H9 (cell line): ENCODE measurements at regions not wholly inside any gene's neighbourhood (a gene's known extent, or its start where the extent isn't known, plus 50 kb on each side); places are given as distances from the start of the nearest gene placed in this dataset.

Source experiments
- DNase-seq: peaks from one replicate; pipeline ENCODE4 v3.0.0-alpha.2; 2017
- H2AFZ ChIP-seq: one replicate; pipeline ENCODE4 v1.6.1; 2013; ENCODE audit warnings: mild to moderate bottlenecking, low read length, control low read depth, moderate library complexity
- H2AK5ac ChIP-seq: 2 replicates; pipeline ENCODE4 v1.6.1; 2013; ENCODE audit warnings: low read length, control low read depth, mixed read lengths; ENCODE audit not compliant: insufficient read length
- H2BK120ac ChIP-seq: one replicate; pipeline ENCODE4 v1.6.1; 2013; ENCODE audit warnings: low read depth, mild to moderate bottlenecking, low read length, control low read depth, inconsistent platforms; ENCODE audit not compliant: poor library complexity, severe bottlenecking
- H2BK12ac ChIP-seq: 2 replicates; pipeline ENCODE4 v1.6.1; 2013; ENCODE audit warnings: low read length, control low read depth, mixed read lengths, low read depth; ENCODE audit not compliant: insufficient read length
- H2BK15ac ChIP-seq: 2 replicates; pipeline ENCODE4 v1.6.1; 2013; ENCODE audit warnings: low read depth, low read length, control low read depth
- H2BK20ac ChIP-seq: one replicate; pipeline ENCODE4 v1.6.1; 2013; ENCODE audit warnings: low read depth, mild to moderate bottlenecking, low read length, control low read depth, inconsistent platforms; ENCODE audit not compliant: poor library complexity, severe bottlenecking
- H2BK5ac ChIP-seq: 2 replicates; pipeline ENCODE4 v1.6.1; 2013; ENCODE audit warnings: low read length, control low read depth, mixed read lengths; ENCODE audit not compliant: insufficient read length
- H3K14ac ChIP-seq: 2 replicates; pipeline ENCODE4 v1.6.1; 2013; ENCODE audit warnings: low read length, control low read depth; ENCODE audit not compliant: insufficient read depth
- H3K18ac ChIP-seq: 2 replicates; pipeline ENCODE4 v1.6.1; 2013; ENCODE audit warnings: low read depth, mild to moderate bottlenecking, mixed read lengths, low read length, control low read depth; ENCODE audit not compliant: insufficient read length
- H3K23ac ChIP-seq: 2 replicates; pipeline ENCODE4 v1.6.1; 2013; ENCODE audit warnings: low read length, control low read depth, mixed read lengths, low read depth; ENCODE audit not compliant: insufficient read length
- H3K23me2 ChIP-seq: 2 replicates; pipeline ENCODE4 v1.6.1; 2013; ENCODE audit warnings: low read depth, mild to moderate bottlenecking, mixed read lengths, low read length, control low read depth; ENCODE audit not compliant: insufficient read length, poor library complexity, severe bottlenecking
- H3K27ac ChIP-seq: 2 replicates; pipeline ENCODE4 v1.5.1; 2013; ENCODE audit warnings: low read length, control low read depth, mixed read lengths, low read depth; ENCODE audit not compliant: insufficient read length
- H3K27me3 ChIP-seq: 2 replicates; pipeline ENCODE4 v1.6.1; 2013; ENCODE audit warnings: low read length, control low read depth, inconsistent platforms; ENCODE audit not compliant: insufficient read depth
- H3K4ac ChIP-seq: 2 replicates; pipeline ENCODE4 v1.6.1; 2013; ENCODE audit warnings: low read depth, mild to moderate bottlenecking, control low read depth, inconsistent platforms, low read length, moderate library complexity
- H3K4me1 ChIP-seq: 2 replicates; pipeline ENCODE4 v1.6.1; 2013; ENCODE audit warnings: low read length, control low read depth, inconsistent platforms; ENCODE audit not compliant: insufficient read depth
- H3K4me2 ChIP-seq: 2 replicates; pipeline ENCODE4 v1.6.1; 2013; ENCODE audit warnings: low read length, control low read depth, mixed read lengths; ENCODE audit not compliant: insufficient read length, insufficient read depth
- H3K56ac ChIP-seq: 2 replicates; pipeline ENCODE4 v1.6.1; 2013; ENCODE audit warnings: low read depth, mild to moderate bottlenecking, mixed read lengths, low read length, control low read depth; ENCODE audit not compliant: insufficient read length
- H3K79me1 ChIP-seq: 2 replicates; pipeline ENCODE4 v1.6.1; 2013; ENCODE audit warnings: low read depth, mild to moderate bottlenecking, moderate library complexity, low read length, control low read depth, inconsistent platforms; ENCODE audit not compliant: insufficient read depth, poor library complexity, severe bottlenecking
- H3K79me2 ChIP-seq: 2 replicates; pipeline ENCODE4 v1.6.1; 2013; ENCODE audit warnings: low read length, control low read depth, inconsistent platforms; ENCODE audit not compliant: insufficient read depth
- H3K9ac ChIP-seq: 2 replicates; pipeline ENCODE4 v1.6.1; 2013; ENCODE audit warnings: low read length, control low read depth, mixed read lengths; ENCODE audit not compliant: insufficient read length; ENCODE audit errors: extremely low read depth
- H3K9me3 ChIP-seq: one replicate; pipeline ENCODE4 v1.6.1; 2013; ENCODE audit warnings: low read depth, low read length, inconsistent platforms; ENCODE audit not compliant: control insufficient read depth
- H3T11ph ChIP-seq: one replicate; pipeline ENCODE4 v1.6.1; 2013; ENCODE audit warnings: mild to moderate bottlenecking, low read length, control low read depth, inconsistent platforms
- H4K20me1 ChIP-seq: one replicate; pipeline ENCODE4 v1.6.1; 2013; ENCODE audit not compliant: control insufficient read depth, insufficient read length, insufficient read depth
- H4K5ac ChIP-seq: 2 replicates; pipeline ENCODE4 v1.6.1; 2013; ENCODE audit warnings: low read depth, mild to moderate bottlenecking, mixed read lengths, low read length, control low read depth; ENCODE audit not compliant: insufficient read length
- H4K8ac ChIP-seq: replicated peaks from 2 replicates; pipeline ENCODE4 v1.6.1; 2013; ENCODE audit warnings: low read length, control low read depth, mixed read lengths, low read depth; ENCODE audit not compliant: insufficient read length
- H4K91ac ChIP-seq: 2 replicates; pipeline ENCODE4 v1.6.1; 2013; ENCODE audit warnings: low read depth, mild to moderate bottlenecking, moderate library complexity, mixed read lengths, low read length, control low read depth; ENCODE audit not compliant: insufficient read length
- H3K27ac Mint-ChIP-seq, 3 experiments: 2 replicates in 2 of 3; 3 replicates in 1 of 3; pipeline ENCODE4 v1.8.0; 2020 to 2021; ENCODE audit warnings: mixed read lengths in 3 of 3, mild to moderate bottlenecking in 1 of 3, moderate library complexity in 1 of 3
- H3K27me3 Mint-ChIP-seq: 2 replicates; pipeline ENCODE4 v1.8.0; 2021; ENCODE audit warnings: low read depth, mild to moderate bottlenecking, moderate library complexity, mixed read lengths
- H3K36me3 Mint-ChIP-seq, 3 experiments: 2 replicates in 2 of 3; 3 replicates in 1 of 3; pipeline ENCODE4 v1.8.0; 2020 to 2021; ENCODE audit warnings: low read depth in 3 of 3, mixed read lengths in 3 of 3; ENCODE audit not compliant: insufficient read depth in 1 of 3
- H3K4me1 Mint-ChIP-seq, 2 experiments: 2 replicates each; pipeline ENCODE4 v1.8.0; 2020; ENCODE audit warnings: mixed read lengths in 2 of 2
- H3K4me3 Mint-ChIP-seq, 2 experiments: 2 replicates in 1 of 2; 3 replicates in 1 of 2; pipeline ENCODE4 v1.8.0; 2020 to 2021; ENCODE audit warnings: mild to moderate bottlenecking in 2 of 2, mixed read lengths in 2 of 2, moderate library complexity in 1 of 2
- H3K9me3 Mint-ChIP-seq, 2 experiments: 2 replicates in 1 of 2; 3 replicates in 1 of 2; pipeline ENCODE4 v1.8.0; 2020; ENCODE audit warnings: mild to moderate bottlenecking in 2 of 2, mixed read lengths in 2 of 2, moderate library complexity in 1 of 2
- CTCF ChIP-seq: fragments of 200-600 bp; sonication (generic); conservative IDR thresholded peaks from 3 replicates; pipeline ENCODE4 v1.8.0; 2021; ENCODE audit warnings: antibody characterized with exemption, mild to moderate bottlenecking

- Histone ChIP-seq H3K18ac (no peak overlapping the region), H4K91ac (no peak overlapping the region), H3K14ac (no peak overlapping the region), H3K27me3 (no peaks in the 10 kb centered on the region), H2BK120ac (no peak overlapping the region), H3K23me2 (no peaks in the 10 kb centered on the region), H3K9me3 (no peaks in the 10 kb centered on the region), H2BK15ac (no peak overlapping the region), H3K9ac (no peak overlapping the region), H2BK20ac (no peak overlapping the region), H2AFZ (no peak overlapping the region), H2BK5ac (no peak overlapping the region), H3K79me2 (no peaks in the 10 kb centered on the region), H2BK12ac (no peak overlapping the region), H2AK5ac (no peak overlapping the region), H4K5ac (no peak overlapping the region), H3K4me1 (no peaks in the 10 kb centered on the region), H4K8ac (no peak overlapping the region), H3K4me2 (no peak overlapping the region), H3K4ac (no peak overlapping the region), H3T11ph (no peak overlapping the region), H3K27ac (no peak overlapping the region), H3K56ac (no peak overlapping the region), H4K20me1 (no peaks in the 10 kb centered on the region), H3K23ac (no peak overlapping the region), H3K79me1 (no peaks in the 10 kb centered on the region)
- TF ChIP-seq CTCF = no peak
- peaks cover 0 to 11% (median 3%) of the 10 kb centered on the region in 3 experiments; a peak in 3 of 7 replicates for H3K36me3 Mint-ChIP-seq
- peaks cover 0 to 10% of the 10 kb centered on the region in 2 experiments; a peak in 2 of 5 replicates for H3K9me3 Mint-ChIP-seq
- H3K4me3 Mint-ChIP-seq = no peak overlapping the region
- DNase-seq = no peak
- 0 out of 4 replicates have a peak, but pooled peaks cover 0 to under 1% of the 10 kb centered on the region in 2 experiments for H3K4me1 Mint-ChIP-seq
- H3K27ac Mint-ChIP-seq = no peak overlapping the region
- H3K27me3 Mint-ChIP-seq = no peaks in the 10 kb centered on the region
Observed at GRCh38 chr12:83343767-83344166, 657.1 kb downstream of the TMTC2 start.
